ENCODE measurements at regions not wholly inside any gene's neighbourhood (a gene's known extent, or its start where the extent isn't known, plus 50 kb on each side); places are given as distances from the start of the nearest gene placed in this dataset.

DNA sequence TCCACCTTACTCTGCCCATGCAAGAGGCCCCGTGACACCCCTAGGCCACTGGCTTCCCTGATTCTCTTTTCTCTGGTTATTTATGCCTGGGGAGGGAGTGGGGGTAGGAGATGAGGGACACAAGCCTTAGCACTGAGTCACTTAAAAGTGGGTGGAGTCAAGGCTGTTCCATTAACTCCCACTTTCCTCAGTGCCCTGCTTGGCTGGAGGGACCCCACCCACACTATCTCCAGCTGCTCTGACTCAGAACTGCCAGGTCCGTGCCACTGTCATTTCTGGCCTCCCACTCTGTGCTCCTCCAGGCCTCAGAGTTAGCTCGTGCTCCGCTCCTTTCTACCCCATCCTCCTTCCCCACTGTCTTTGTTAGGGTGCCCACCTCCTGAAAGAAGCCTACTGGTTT lies 113.4 kb upstream of the UQCRFS1 start:
- ATAC-seq (ENCODE audit: low FRiP score) (no peak), DNase-seq (ENCODE audit: low spot score) (no peak)
- TF ChIP-seq, protein P1, sequence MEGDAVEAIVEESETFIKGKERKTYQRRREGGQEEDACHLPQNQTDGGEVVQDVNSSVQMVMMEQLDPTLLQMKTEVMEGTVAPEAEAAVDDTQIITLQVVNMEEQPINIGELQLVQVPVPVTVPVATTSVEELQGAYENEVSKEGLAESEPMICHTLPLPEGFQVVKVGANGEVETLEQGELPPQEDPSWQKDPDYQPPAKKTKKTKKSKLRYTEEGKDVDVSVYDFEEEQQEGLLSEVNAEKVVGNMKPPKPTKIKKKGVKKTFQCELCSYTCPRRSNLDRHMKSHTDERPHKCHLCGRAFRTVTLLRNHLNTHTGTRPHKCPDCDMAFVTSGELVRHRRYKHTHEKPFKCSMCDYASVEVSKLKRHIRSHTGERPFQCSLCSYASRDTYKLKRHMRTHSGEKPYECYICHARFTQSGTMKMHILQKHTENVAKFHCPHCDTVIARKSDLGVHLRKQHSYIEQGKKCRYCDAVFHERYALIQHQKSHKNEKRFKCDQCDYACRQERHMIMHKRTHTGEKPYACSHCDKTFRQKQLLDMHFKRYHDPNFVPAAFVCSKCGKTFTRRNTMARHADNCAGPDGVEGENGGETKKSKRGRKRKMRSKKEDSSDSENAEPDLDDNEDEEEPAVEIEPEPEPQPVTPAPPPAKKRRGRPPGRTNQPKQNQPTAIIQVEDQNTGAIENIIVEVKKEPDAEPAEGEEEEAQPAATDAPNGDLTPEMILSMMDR (IDR thresholded peaks at IDR 0.05), result no peak

DNA sequence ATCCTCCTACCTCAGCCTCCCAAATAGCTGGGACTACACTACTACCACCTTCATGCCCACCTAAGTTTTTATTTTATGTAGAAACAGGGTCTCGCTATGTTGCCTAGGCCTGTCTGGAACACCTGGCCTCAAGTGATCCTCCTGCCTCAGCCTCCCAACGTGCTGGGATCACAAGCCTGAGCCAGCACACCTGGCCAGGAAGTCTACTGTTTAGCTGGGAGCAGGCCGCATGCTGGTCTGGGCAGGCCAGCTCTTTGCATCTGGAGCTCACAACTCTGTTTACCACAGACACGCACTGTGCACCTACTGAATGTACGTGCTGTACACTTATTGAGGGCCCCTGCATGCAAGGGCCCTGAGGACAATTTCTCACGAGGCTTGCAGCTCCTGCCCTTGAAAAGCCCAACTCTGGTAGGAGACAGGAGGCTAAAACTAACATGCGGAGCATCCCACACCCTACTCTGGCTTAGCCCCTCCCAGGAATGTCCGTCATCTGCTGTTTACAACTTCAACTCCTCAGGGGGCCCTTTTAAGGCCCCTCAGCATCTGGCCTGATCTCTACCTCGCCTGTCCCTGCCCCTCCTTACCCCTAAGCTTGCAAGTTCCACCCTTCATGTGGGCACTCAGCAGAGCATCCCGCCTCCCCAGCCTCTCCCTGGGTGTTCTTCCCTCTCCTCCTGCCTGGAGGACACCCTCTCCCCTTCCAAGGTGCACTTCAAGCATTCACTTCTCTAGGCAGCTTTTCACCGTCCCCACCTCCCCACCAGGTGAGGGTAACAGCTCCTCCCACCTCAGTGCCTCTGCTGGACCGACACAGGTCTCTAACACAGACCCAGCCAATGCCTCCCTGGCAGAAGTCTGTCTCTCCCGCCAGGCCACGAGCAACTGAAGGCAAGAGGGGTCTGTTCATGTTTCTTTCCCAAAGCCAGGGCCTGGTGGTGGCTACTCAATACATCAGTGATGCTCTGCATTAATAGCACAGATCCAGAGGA lies 114.2 kb upstream of the UQCRFS1 start:
- TF ChIP-seq, protein P1 (IDR thresholded peaks at IDR 0.05), result no peak
- DNase-seq (ENCODE audit: low spot score) (no peak), ATAC-seq (ENCODE audit: low FRiP score) (no peak)

DNA sequence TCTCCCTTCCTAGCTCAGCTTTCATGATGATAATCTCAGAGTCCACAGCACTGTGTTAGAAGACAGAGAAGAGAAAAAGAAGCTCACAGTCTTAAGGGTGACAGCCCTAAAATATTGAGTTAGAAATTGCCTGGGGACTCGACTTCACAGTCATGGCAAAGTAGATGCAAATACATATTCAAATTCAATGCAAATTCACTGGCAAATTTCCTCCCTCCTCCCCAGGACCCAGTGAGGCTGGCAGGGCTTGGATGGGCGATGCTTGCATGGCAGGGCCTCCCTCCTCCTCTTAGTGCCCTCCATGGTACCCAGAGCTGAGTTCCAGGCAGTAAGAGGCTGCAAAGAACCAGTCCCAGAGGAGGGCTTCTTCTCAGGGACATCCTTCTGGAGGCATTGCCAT lies 115.6 kb upstream of the UQCRFS1 start:
- TF ChIP-seq, protein P1 (IDR thresholded peaks at IDR 0.05), result no peak
- DNase-seq (ENCODE audit: low spot score), result no peak
- ATAC-seq (ENCODE audit: low FRiP score), result no peak

DNA sequence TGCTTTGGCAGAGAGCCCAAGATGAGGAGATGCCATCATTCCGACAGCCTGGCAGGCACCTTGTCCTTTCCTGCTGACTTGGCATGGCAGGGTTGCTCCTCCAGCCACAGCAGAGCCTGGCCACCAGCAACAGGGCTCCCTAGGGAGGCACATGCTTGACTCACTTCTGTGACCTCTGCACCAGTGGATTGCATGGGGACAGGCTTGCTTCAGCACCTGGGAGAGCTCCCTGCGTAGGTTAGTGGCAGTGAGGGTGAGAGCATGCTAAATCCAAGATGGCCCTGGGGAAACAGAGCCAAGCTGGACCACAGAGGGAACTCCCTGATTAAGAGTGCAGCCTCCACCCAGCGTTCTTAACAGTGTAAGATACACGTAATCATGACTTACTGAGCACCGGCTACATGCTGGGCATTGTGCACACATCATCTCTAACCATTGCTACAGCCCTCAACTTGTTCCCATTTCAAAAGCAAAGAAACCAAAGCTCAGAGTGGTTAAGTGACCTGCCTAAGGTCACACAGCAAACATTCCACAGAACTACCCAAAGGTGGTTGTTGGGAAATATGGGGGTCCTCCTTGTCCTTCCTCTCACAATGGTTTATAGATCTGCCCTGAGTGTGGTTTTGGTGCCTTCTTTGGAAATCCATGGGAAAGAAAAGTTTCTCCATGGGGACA lies 116.6 kb upstream of the UQCRFS1 start:
- DNase-seq (ENCODE audit: low spot score), result no peak
- TF ChIP-seq, protein P1 (IDR thresholded peaks at IDR 0.05), result no peak
- ATAC-seq (ENCODE audit: low FRiP score), result no peak

DNA sequence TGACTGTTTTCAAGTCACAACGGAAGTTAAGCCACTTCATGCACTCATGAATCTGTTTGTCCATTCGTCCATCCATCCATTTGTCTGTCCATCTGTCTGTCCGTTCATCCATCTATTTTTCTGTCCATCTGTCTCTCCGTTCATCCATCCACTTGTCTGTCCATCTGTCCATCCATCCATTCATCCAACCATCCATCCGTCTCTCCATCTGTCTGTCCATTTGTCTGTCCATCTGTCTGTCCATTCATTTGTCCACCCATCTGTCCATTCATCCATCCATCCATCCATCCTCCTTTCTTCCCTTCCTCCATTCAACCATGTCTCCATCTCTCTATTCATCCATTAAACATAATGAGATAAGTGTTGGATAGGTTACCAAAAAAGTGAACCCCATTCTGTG lies 123.5 kb upstream of the UQCRFS1 start:
- DNase-seq (ENCODE audit: low spot score) (no peak), ATAC-seq (ENCODE audit: low FRiP score) (no peak)
- TF ChIP-seq, protein P1 (IDR thresholded peaks at IDR 0.05), result no peak

DNA sequence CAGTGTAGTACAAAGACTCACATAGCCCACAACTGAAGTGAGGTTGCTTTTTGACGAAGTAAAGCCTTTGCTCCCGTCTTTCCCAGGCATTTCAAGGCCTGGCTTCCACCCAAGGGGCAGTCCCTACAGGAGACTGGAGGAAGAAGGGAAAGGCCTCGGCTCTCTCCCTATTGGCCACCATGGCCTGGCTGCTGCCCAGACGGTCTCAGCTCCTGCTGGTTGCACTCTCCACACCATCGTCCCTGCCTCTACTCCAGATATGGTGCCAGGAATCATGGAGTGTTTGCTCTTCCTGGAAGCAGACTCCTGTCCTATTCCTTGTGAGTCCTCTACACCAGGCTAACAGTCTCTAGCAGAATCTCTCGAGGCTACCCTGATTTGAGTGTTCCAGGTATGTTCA lies 124.1 kb upstream of the UQCRFS1 start:
- ATAC-seq (ENCODE audit: low FRiP score), result no peak
- no peak for DNase-seq (ENCODE audit: low spot score)
- TF ChIP-seq, protein P1 (IDR thresholded peaks at IDR 0.05), result no peak

All from omental fat pad (tissue), 3 donors.